Progenitor cell of endocrine pancreas (in vitro differentiated cells): ENCODE measurements at regions not wholly inside any gene's neighbourhood (a gene's known extent, or its start where the extent isn't known, plus 50 kb on each side); places are given as distances from the start of the nearest gene placed in this dataset.

ENCODE experiments used
- DNase-seq: peaks from one replicate; pipeline ENCODE4 v3.0.0; 2021; ENCODE audit warnings: low spot score; ENCODE audit not compliant: unreplicated experiment
- H3K27ac Mint-ChIP-seq: 2 replicates; pipeline ENCODE4 v1.8.0; 2021; ENCODE audit warnings: mild to moderate bottlenecking, moderate library complexity, mixed read lengths
- H3K27me3 Mint-ChIP-seq: 2 replicates; pipeline ENCODE4 v1.8.0; 2021; ENCODE audit warnings: mixed read lengths
- H3K36me3 Mint-ChIP-seq: 2 replicates; pipeline ENCODE4 v1.8.0; 2022; ENCODE audit warnings: mixed read lengths; ENCODE audit not compliant: insufficient read depth
- H3K4me1 Mint-ChIP-seq: 2 replicates; pipeline ENCODE4 v1.8.0; 2021; ENCODE audit warnings: low read depth, mixed read lengths
- H3K4me3 Mint-ChIP-seq: 2 replicates; pipeline ENCODE4 v1.8.0; 2021; ENCODE audit warnings: low read depth, mild to moderate bottlenecking, moderate library complexity, mixed read lengths
- H3K9me3 Mint-ChIP-seq: 2 replicates; pipeline ENCODE4 v1.8.0; 2021; ENCODE audit warnings: low read depth, mixed read lengths
- TF ChIP-seq, protein P1 (sequence below): fragments of 200-600 bp; sonication (generic); IDR thresholded peaks from one replicate; pipeline ENCODE4 v1.5.0; 2021; ENCODE audit warnings: antibody characterized with exemption, mild to moderate bottlenecking; ENCODE audit not compliant: unreplicated experiment

DNA sequence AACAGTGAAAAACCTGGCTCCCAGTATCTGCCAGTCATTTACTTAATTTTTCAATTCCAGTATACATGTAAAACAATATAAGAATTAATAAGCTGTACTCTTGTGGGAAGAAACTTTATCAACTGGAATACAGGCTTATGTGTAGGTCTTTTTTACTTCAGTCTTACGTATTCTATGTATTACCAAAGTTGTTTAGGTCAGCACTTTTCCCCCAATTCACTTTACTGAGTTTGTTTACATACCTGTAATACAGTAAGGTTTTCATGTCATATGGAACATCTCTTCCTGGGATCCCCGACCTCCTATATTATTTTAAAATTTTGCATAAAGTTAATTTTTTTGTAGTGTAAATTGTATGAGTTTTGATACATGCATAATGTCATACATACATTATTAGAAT is 181.8 kb upstream of the OLFM3 start:
- TF ChIP-seq, protein P1, sequence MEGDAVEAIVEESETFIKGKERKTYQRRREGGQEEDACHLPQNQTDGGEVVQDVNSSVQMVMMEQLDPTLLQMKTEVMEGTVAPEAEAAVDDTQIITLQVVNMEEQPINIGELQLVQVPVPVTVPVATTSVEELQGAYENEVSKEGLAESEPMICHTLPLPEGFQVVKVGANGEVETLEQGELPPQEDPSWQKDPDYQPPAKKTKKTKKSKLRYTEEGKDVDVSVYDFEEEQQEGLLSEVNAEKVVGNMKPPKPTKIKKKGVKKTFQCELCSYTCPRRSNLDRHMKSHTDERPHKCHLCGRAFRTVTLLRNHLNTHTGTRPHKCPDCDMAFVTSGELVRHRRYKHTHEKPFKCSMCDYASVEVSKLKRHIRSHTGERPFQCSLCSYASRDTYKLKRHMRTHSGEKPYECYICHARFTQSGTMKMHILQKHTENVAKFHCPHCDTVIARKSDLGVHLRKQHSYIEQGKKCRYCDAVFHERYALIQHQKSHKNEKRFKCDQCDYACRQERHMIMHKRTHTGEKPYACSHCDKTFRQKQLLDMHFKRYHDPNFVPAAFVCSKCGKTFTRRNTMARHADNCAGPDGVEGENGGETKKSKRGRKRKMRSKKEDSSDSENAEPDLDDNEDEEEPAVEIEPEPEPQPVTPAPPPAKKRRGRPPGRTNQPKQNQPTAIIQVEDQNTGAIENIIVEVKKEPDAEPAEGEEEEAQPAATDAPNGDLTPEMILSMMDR = no peak
- Mint-ChIP-seq H3K4me1 (no peaks in the 10 kb centered on the region), H3K27me3 (no peaks in the 10 kb centered on the region), H3K27ac (no peak overlapping the region), H3K9me3 (no peaks in the 10 kb centered on the region), H3K4me3 (no peak overlapping the region), H3K36me3 (no peaks in the 10 kb centered on the region)
- DNase-seq = no peak

DNA sequence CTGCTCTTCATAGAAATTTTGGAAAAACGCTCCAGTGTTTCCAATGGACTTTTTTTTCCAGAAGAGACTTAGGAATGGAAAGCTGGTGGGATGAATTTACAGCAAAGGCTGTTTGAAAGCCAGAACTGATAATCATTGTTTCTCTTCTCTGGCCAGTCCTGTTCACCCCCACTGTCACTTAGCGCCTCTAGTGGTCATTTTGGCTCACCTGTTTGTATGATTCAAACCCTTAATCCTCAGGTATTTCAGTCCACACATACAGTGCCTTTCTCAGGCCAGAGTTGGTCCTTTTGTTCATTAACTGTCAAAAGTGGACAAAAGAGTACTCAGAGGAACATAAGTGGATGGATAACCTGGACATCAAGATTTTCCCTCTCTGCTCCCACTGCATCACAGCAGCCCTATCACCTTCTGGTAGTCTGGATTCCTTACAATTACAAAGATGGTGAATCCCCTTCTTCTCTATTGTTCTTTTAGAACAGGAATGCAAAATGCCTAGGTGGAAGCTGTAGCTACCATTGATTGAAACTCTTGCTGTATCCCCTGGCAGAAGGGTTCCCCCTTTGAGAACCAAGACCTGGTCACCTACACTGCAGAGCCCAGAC is 177.6 kb upstream of the OLFM3 start:
- no peak overlapping the region for H3K4me3 Mint-ChIP-seq
- H3K36me3 Mint-ChIP-seq = no peaks in the 10 kb centered on the region
- no peak overlapping the region for H3K27ac Mint-ChIP-seq
- H3K9me3 Mint-ChIP-seq = no peaks in the 10 kb centered on the region
- no peak for DNase-seq
- TF ChIP-seq, protein P1 = peak; percentile 51
- no peaks in the 10 kb centered on the region for H3K27me3 Mint-ChIP-seq
- H3K4me1 Mint-ChIP-seq = no peaks in the 10 kb centered on the region

DNA sequence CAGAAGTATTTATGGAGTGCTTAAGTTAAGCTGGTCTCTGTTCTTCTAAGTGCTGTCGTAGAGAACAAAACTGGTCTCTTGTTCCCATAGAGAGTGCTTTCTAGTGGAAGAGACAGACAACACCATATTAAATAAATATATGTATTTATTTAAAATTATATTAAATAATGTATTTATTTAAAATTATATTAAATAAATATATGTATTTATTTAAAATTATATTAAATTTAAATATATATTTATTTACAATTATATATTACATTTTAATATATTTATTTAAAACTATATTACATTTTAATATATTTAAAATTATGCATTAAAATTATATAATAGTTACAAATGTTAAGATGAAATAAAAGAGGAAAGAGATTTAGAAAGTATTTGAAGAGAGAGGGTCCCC is 175.5 kb upstream of the OLFM3 start:
- H3K36me3 Mint-ChIP-seq = no peaks in the 10 kb centered on the region
- H3K27ac Mint-ChIP-seq = no peak overlapping the region
- H3K27me3 Mint-ChIP-seq = no peaks in the 10 kb centered on the region
- H3K4me1 Mint-ChIP-seq = no peaks in the 10 kb centered on the region
- no peaks in the 10 kb centered on the region for H3K9me3 Mint-ChIP-seq
- DNase-seq = no peak
- H3K4me3 Mint-ChIP-seq = no peak overlapping the region
- TF ChIP-seq, protein P1 = no peak

DNA sequence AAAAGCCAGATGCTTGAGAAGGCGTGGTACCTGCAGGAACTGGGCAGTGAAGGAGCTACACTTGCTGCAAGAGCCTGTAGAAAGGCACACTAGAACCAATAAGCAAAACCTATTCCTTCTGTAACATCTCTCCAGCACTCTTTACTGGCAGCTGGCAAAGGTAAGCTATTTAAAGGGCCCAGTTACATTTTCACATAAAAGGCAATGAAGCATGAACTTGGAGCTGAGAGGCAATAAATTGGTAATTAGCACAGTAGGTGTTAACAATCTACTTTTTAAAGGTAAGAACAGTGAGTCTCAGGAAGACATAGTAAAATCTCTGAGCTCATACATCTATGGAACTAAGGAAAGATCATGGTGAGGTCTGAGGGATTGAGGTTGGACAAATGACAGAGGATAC is 167.1 kb upstream of the OLFM3 start:
- H3K36me3 Mint-ChIP-seq = no peaks in the 10 kb centered on the region
- no peak overlapping the region for H3K4me3 Mint-ChIP-seq
- H3K27me3 Mint-ChIP-seq = no peaks in the 10 kb centered on the region
- H3K4me1 Mint-ChIP-seq = no peaks in the 10 kb centered on the region
- H3K27ac Mint-ChIP-seq = no peak overlapping the region
- no peaks in the 10 kb centered on the region for H3K9me3 Mint-ChIP-seq
- TF ChIP-seq, protein P1 = no peak
- DNase-seq = no peak

DNA sequence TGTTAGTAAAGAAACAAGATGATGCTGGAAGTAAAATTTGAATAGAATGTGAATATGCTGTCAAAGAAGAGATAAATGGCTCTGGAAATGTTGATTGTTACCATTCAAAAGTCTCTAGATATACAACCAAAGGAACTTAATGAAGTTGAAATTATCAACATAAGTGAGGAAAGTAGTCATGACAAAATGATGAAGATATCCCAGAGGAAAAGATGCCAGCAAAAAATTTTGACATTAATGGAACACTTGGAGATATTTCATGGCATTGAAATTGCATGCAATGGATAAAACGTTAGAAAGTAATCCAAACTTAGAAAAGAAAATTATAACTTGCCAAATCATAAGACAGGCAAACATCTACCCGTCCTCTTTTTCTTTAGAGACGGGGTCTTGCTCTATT is 154.5 kb upstream of the OLFM3 start:
- no peaks in the 10 kb centered on the region for H3K9me3 Mint-ChIP-seq
- no peaks in the 10 kb centered on the region for H3K27me3 Mint-ChIP-seq
- H3K27ac Mint-ChIP-seq = no peak overlapping the region
- no peaks in the 10 kb centered on the region for H3K36me3 Mint-ChIP-seq
- no peak overlapping the region for H3K4me3 Mint-ChIP-seq
- H3K4me1 Mint-ChIP-seq = peaks cover 1% of the 10 kb centered on the region
- no peak for DNase-seq
- TF ChIP-seq, protein P1 = no peak
